SU-DHL-6 (cell line): ENCODE measurements at regions not wholly inside any gene's neighbourhood (a gene's known extent, or its start where the extent isn't known, plus 50 kb on each side); places are given as distances from the start of the nearest gene placed in this dataset.

Source experiments
- CTCF ChIP-seq: fragments of 200-600 bp; sonication (generic); IDR thresholded peaks from one replicate; pipeline ENCODE4 v1.5.1; 2017; ENCODE audit warnings: antibody characterized with exemption, mild to moderate bottlenecking, low read length, moderate library complexity; ENCODE audit not compliant: insufficient read depth, poor library complexity, severe bottlenecking
- EZH2phosphoT487 ChIP-seq: fragments of 200-600 bp; sonication (generic), shearing (Covaris generic); conservative IDR thresholded peaks from 2 replicates; pipeline ENCODE4 v1.6.1; 2018; ENCODE audit warnings: mild to moderate bottlenecking, antibody characterized with exemption, low read length, moderate library complexity, mixed read lengths

- no peak for TF ChIP-seq CTCF
- no peak for TF ChIP-seq EZH2phosphoT487
These were observed 82.6 kb upstream of the ANKH start for GRCh38 chr5:14954216-14954615.
